ENCODE measurements at regions not wholly inside any gene's neighbourhood (a gene's known extent, or its start where the extent isn't known, plus 50 kb on each side); places are given as distances from the start of the nearest gene placed in this dataset.

GRCh38 chr14:85178864-85179263, 351.1 kb upstream of the FLRT2 start:
- H3K36me3 ChIP-seq (ENCODE audit: control insufficient read depth, insufficient read depth, low read length): no peaks in the 10 kb centered on the region
- no peak for ATAC-seq
- in situ Hi-C loops (cut with HindIII; ENCODE audit: low pct_unique_long_range_greater_than_20kb, low sequenced_read_pairs): no loop called here
- BruUV-seq (replicated peaks): no TSS peak
- intact Hi-C loops (cut with micrococcal nuclease; ENCODE audit: unreplicated experiment): no loop called here
- H3K4me1 ChIP-seq (ENCODE audit: control insufficient read depth, insufficient read depth, low read length): no peaks in the 10 kb centered on the region
- DNase-seq (ENCODE audit: low read depth, low spot score): no peak
- H3K27me3 ChIP-seq (ENCODE audit: control insufficient read depth, insufficient read depth, low read length): no peaks in the 10 kb centered on the region
- no peak for TF ChIP-seq REST (IDR thresholded peaks at IDR 0.05; ENCODE audit: insufficient read depth in 1 of 2, low read depth in 2 of 2, low read length in 1 of 2)
- TF ChIP-seq CTCF (IDR thresholded peaks at IDR 0.05): no peak
- no peak for TF ChIP-seq SIN3A (IDR thresholded peaks at IDR 0.05; ENCODE audit: borderline replicate concordance, insufficient read depth, low read depth, low read length)
- no peak for TF ChIP-seq TCF7L2 (IDR thresholded peaks at IDR 0.05; ENCODE audit: low read depth, low read length)
- TF ChIP-seq POLR2AphosphoS5 (IDR thresholded peaks at IDR 0.05; ENCODE audit: low read depth, low read length): no peak
- H3K27ac ChIP-seq (ENCODE audit: low read length): no peak overlapping the region
- H3K9me3 ChIP-seq (ENCODE audit: control insufficient read depth, insufficient read depth, low read depth, low read length): no peaks in the 10 kb centered on the region
- POLR2A ChIA-PET: no interaction called here
- CTCF ChIA-PET: no interaction called here
- H3K4me3 ChIP-seq (ENCODE audit: low read depth in 2 of 2, low read length in 2 of 2): no peak overlapping the region

- no peak for TF ChIP-seq CTCF (IDR thresholded peaks at IDR 0.05)
- TF ChIP-seq TCF7L2 (IDR thresholded peaks at IDR 0.05; ENCODE audit: low read depth, low read length): no peak
- no peak for TF ChIP-seq SIN3A (IDR thresholded peaks at IDR 0.05; ENCODE audit: borderline replicate concordance, insufficient read depth, low read depth, low read length)
- TF ChIP-seq POLR2AphosphoS5 (IDR thresholded peaks at IDR 0.05; ENCODE audit: low read depth, low read length): no peak
- no peak for TF ChIP-seq REST (IDR thresholded peaks at IDR 0.05; ENCODE audit: insufficient read depth in 1 of 2, low read depth in 2 of 2, low read length in 1 of 2)
- no peaks in the 10 kb centered on the region for H3K9me3 ChIP-seq (ENCODE audit: control insufficient read depth, insufficient read depth, low read depth, low read length)
- H3K27ac ChIP-seq (ENCODE audit: low read length): no peak overlapping the region
- POLR2A ChIA-PET: no interaction called here
- in situ Hi-C loops (cut with HindIII; ENCODE audit: low pct_unique_long_range_greater_than_20kb, low sequenced_read_pairs) (no loop called here), intact Hi-C loops (cut with micrococcal nuclease; ENCODE audit: unreplicated experiment) (no loop called here)
- BruUV-seq (replicated peaks): no TSS peak
- DNase-seq (ENCODE audit: low read depth, low spot score) (no peak), ATAC-seq (no peak)
- no peaks in the 10 kb centered on the region for H3K4me1 ChIP-seq (ENCODE audit: control insufficient read depth, insufficient read depth, low read length)
- no peaks in the 10 kb centered on the region for H3K27me3 ChIP-seq (ENCODE audit: control insufficient read depth, insufficient read depth, low read length)
- CTCF ChIA-PET: no interaction called here
- no peaks in the 10 kb centered on the region for H3K36me3 ChIP-seq (ENCODE audit: control insufficient read depth, insufficient read depth, low read length)
- H3K4me3 ChIP-seq (ENCODE audit: low read depth in 2 of 2, low read length in 2 of 2): no peak overlapping the region
Measured at GRCh38 chr14:85180876-85181275, 349.1 kb upstream of the FLRT2 start.
